ENCODE measurements at regions not wholly inside any gene's neighbourhood (a gene's known extent, or its start where the extent isn't known, plus 50 kb on each side); places are given as distances from the start of the nearest gene placed in this dataset.
A peak's percentile ranks its signal among the peaks of the same experiment; 100 is the strongest.
"Not testable (repeated sequence)": the region's sequence is repeated elsewhere in the genome, so short reads cannot be mapped to it uniquely, and the experiment has no call there.

- no peaks in the 10 kb centered on the region for H3K27me3 Mint-ChIP-seq
- no peak overlapping the region for H3K27ac Mint-ChIP-seq
- no peaks in the 10 kb centered on the region for H3K4me1 Mint-ChIP-seq
- no peaks in the 10 kb centered on the region for H3K36me3 Mint-ChIP-seq
- no peak overlapping the region for H3K4me3 Mint-ChIP-seq
- H3K9me3 Mint-ChIP-seq = no peaks in the 10 kb centered on the region
These were observed 214.1 kb downstream of the TFEC start for GRCh38 chr7:115816318-115816974.

DNA sequence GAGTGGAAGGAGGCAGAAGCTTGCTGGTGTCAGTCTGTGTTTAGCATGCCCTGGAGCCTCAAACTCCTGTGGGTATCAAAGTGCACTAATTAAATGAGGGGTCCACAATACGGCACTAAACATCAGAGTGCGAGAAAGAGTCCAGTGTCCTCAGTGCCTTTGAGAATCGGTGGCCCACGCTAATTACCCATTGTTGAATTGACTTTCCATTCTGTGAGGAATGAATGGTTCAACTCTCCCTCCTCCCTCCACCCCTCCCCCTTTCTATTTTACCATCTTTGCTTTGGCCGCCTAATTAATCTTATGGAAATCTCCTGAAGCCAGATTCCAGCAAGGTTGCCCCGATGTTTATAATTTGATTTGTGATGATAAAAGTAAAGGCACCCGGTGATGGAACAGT, 217.8 kb downstream of the TFEC start:
- Mint-ChIP-seq H3K36me3 (no peaks in the 10 kb centered on the region), H3K27me3 (no peaks in the 10 kb centered on the region), H3K27ac (no peak overlapping the region), H3K9me3 (no peaks in the 10 kb centered on the region), H3K4me1 (no peaks in the 10 kb centered on the region), H3K4me3 (no peak overlapping the region)

DNA sequence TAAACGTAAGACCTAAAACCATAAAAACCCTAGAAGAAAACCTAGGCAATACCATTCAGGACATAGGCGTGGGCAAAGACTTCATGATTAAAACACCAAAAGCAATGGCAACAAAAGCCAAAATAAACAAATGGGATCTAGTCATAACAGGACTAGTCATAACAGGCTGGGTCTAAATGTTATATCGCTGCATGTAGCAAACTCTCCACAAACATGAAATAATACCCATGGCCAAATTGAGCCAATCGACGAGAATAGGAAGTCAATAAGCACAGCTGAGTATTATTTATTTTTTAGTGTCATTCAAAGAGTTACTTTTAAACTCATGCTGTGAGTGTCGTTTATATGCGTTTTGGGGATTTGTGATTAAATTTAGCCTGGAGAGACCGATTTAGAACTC, 225.1 kb downstream of the TFEC start:
- Mint-ChIP-seq H3K36me3 (no peaks in the 10 kb centered on the region), H3K9me3 (no peaks in the 10 kb centered on the region), H3K4me3 (no peak overlapping the region), H3K27me3 (no peaks in the 10 kb centered on the region), H3K27ac (no peak overlapping the region), H3K4me1 (no peaks in the 10 kb centered on the region)

GRCh38 chr7:115802415-115802814, 228.1 kb downstream of the TFEC start:
- no peaks in the 10 kb centered on the region for H3K36me3 Mint-ChIP-seq

DNA sequence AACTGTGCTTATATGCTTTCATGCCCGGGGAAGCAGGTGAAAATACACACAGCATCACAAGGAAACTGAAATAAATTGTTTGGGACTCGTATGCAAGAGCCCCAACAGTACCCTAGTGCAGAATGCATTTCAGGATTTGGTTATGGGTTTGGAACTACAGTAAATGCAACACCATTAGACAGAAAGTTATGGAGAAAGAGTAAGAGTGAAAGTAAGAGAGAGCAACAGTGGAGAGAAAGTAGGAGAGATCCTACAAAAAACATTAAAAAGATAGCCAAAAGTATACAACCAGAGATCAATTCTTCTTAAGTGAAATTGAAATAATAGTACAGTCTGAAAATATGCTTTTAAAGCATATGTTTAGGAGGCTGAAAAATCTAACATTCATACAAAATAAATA, 231.1 kb downstream of the TFEC start:
- H3K27me3 Mint-ChIP-seq = no peaks in the 10 kb centered on the region
- H3K9me3 Mint-ChIP-seq = no peaks in the 10 kb centered on the region
- no peaks in the 10 kb centered on the region for H3K36me3 Mint-ChIP-seq
- H3K4me3 Mint-ChIP-seq = no peak overlapping the region
- H3K4me1 Mint-ChIP-seq = no peaks in the 10 kb centered on the region
- H3K27ac Mint-ChIP-seq = no peak overlapping the region

More at GRCh38 chr7:115802415-115802814, 228.1 kb downstream of the TFEC start:
- no peaks in the 10 kb centered on the region for H3K9me3 Mint-ChIP-seq
- H3K27me3 Mint-ChIP-seq = no peaks in the 10 kb centered on the region
- H3K27ac Mint-ChIP-seq = no peak overlapping the region
- H3K4me3 Mint-ChIP-seq = no peak overlapping the region
- no peaks in the 10 kb centered on the region for H3K4me1 Mint-ChIP-seq

GRCh38 chr7:115793958-115794702, 236.4 kb downstream of the TFEC start:
- Mint-ChIP-seq H3K27me3 (no peaks in the 10 kb centered on the region), H3K4me3 (no peak overlapping the region), H3K9me3 (no peaks in the 10 kb centered on the region), H3K27ac (no peak overlapping the region), H3K36me3 (no peaks in the 10 kb centered on the region), H3K4me1 (no peaks in the 10 kb centered on the region)

DNA sequence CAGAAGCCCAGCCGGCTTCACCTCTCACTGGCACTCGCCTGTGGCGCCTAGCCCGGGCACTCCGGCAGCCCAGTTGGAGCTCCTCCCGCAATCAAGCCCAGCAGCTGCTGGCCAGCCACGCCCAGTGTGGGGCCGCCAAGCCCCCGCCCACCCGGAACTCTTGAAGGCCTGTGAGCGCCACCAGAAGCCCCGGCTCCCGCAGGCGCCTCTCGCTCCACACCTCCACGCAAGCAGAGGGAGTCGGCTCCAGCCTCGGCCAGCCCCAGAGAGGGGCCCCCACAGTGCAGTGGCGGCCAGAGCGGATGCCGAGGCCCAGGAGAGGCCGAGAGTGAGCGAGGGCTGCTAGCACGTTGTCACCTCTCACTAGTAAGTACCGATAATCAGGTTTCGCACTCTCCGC, 240.7 kb downstream of the TFEC start:
- H3K36me3 Mint-ChIP-seq = no peaks in the 10 kb centered on the region
- no peaks in the 10 kb centered on the region for H3K9me3 Mint-ChIP-seq
- H3K27ac Mint-ChIP-seq = no peak overlapping the region
- H3K4me3 Mint-ChIP-seq = no peak overlapping the region
- H3K4me1 Mint-ChIP-seq = no peaks in the 10 kb centered on the region
- no peaks in the 10 kb centered on the region for H3K27me3 Mint-ChIP-seq

- H3K27me3 Mint-ChIP-seq, H3K4me3 Mint-ChIP-seq, H3K36me3 Mint-ChIP-seq, H3K9me3 Mint-ChIP-seq, H3K4me1 Mint-ChIP-seq, H3K27ac Mint-ChIP-seq: not testable (repeated sequence)
These were observed 241.1 kb downstream of the TFEC start for GRCh38 chr7:115789473-115789872.

DNA sequence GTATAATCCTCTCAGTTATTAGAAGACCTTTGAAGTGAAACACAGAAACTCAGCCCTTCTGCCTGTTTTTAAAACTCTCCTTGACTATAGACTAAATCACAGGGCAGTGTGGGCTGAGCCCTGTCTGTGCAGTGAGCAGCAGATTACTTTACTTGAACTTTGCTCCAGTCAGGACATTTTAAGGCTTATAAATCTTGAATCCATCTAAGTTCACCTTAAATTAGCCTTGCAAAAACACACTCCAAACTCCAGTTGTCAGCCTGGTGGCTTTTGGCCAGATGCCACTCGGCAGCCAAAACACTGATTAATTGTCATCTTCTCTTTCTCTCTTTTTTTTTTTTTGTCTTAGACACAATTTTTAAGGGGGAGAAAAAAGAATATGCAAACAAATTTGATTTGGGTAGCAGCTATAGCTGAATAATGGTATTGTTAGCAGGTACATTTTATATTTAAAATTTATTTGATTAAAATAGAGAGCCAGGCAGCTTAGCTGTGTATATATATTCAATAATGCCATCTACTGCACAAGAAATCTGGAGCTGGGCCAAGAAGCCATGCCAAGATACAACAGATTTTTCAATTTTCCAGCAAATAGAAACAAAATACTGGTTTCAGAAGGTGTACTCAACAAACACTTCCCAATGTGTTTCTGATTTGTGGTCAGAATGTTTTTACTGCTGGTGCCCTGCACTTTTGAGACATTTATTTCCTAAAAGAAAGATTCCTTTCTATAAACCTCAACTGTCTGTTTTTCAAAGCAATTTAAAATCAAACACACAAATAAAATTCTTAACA, 247.7 kb downstream of the TFEC start:
- H3K4me1 Mint-ChIP-seq = no peaks in the 10 kb centered on the region
- H3K4me3 Mint-ChIP-seq = no peak overlapping the region
- peaks cover 4% of the 10 kb centered on the region for H3K9me3 Mint-ChIP-seq
- no peaks in the 10 kb centered on the region for H3K27me3 Mint-ChIP-seq
- H3K36me3 Mint-ChIP-seq = no peaks in the 10 kb centered on the region
- no peak overlapping the region for H3K27ac Mint-ChIP-seq

GRCh38 chr7:115779561-115779960, 251.0 kb downstream of the TFEC start:
- H3K9me3 Mint-ChIP-seq = peaks cover 4% of the 10 kb centered on the region
- H3K36me3 Mint-ChIP-seq = no peaks in the 10 kb centered on the region
- no peak overlapping the region for H3K4me3 Mint-ChIP-seq
- H3K4me1 Mint-ChIP-seq = no peaks in the 10 kb centered on the region
- H3K27ac Mint-ChIP-seq = no peak overlapping the region
- H3K27me3 Mint-ChIP-seq = no peaks in the 10 kb centered on the region

- no peak overlapping the region for H3K4me3 Mint-ChIP-seq
These were observed 254.6 kb downstream of the TFEC start for GRCh38 chr7:115775981-115776380.

GRCh38 chr7:115763347-115763746, 267.2 kb downstream of the TFEC start:
- no peaks in the 10 kb centered on the region for H3K27me3 Mint-ChIP-seq
- no peak overlapping the region for H3K4me3 Mint-ChIP-seq
- no peak overlapping the region for H3K27ac Mint-ChIP-seq
- H3K4me1 Mint-ChIP-seq = no peaks in the 10 kb centered on the region
- peaks cover under 1% of the 10 kb centered on the region for H3K9me3 Mint-ChIP-seq
- no peaks in the 10 kb centered on the region for H3K36me3 Mint-ChIP-seq

More at GRCh38 chr7:115775981-115776380, 254.6 kb downstream of the TFEC start:
- Mint-ChIP-seq H3K27me3 (no peaks in the 10 kb centered on the region), H3K27ac (no peak overlapping the region), H3K36me3 (no peaks in the 10 kb centered on the region), H3K4me1 (no peaks in the 10 kb centered on the region), H3K9me3 (peaks cover 4% of the 10 kb centered on the region)

- no peak overlapping the region for H3K4me3 Mint-ChIP-seq
- no peaks in the 10 kb centered on the region for H3K4me1 Mint-ChIP-seq
- peak overlapping the region; percentile 41 for H3K27ac Mint-ChIP-seq
- H3K27me3 Mint-ChIP-seq = no peaks in the 10 kb centered on the region
- H3K36me3 Mint-ChIP-seq = no peaks in the 10 kb centered on the region
- H3K9me3 Mint-ChIP-seq = peaks cover 4% of the 10 kb centered on the region
These were observed 272.5 kb downstream of the TFEC start for GRCh38 chr7:115758025-115758424.

DNA sequence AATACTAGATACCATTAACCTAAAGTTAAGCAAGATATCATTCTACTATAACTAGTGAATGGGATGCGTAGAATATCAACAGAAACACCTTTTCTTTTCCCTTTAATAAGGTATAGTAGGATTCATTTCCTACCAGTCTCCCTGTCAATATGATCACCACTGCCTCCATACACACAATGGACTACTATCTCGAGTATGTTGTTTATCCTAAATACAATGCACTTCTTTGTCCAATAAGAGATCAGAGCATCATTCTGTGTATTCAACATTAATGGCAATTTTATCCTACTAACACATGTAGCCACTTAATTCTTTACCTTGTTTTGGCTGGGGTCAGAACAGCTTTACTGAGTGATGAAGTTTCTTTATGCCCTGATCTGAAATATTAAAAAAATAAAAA, 276.3 kb downstream of the TFEC start:
- no peaks in the 10 kb centered on the region for H3K36me3 Mint-ChIP-seq
- no peaks in the 10 kb centered on the region for H3K27me3 Mint-ChIP-seq
- no peak overlapping the region for H3K4me3 Mint-ChIP-seq
- no peak overlapping the region for H3K27ac Mint-ChIP-seq
- no peaks in the 10 kb centered on the region for H3K4me1 Mint-ChIP-seq
- peaks cover 4% of the 10 kb centered on the region for H3K9me3 Mint-ChIP-seq

GRCh38 chr7:115749924-115750323, 280.6 kb downstream of the TFEC start:
- Mint-ChIP-seq H3K4me1 (no peaks in the 10 kb centered on the region), H3K27ac (no peak overlapping the region), H3K4me3 (no peak overlapping the region), H3K27me3 (no peaks in the 10 kb centered on the region), H3K9me3 (no peaks in the 10 kb centered on the region), H3K36me3 (no peaks in the 10 kb centered on the region)

DNA sequence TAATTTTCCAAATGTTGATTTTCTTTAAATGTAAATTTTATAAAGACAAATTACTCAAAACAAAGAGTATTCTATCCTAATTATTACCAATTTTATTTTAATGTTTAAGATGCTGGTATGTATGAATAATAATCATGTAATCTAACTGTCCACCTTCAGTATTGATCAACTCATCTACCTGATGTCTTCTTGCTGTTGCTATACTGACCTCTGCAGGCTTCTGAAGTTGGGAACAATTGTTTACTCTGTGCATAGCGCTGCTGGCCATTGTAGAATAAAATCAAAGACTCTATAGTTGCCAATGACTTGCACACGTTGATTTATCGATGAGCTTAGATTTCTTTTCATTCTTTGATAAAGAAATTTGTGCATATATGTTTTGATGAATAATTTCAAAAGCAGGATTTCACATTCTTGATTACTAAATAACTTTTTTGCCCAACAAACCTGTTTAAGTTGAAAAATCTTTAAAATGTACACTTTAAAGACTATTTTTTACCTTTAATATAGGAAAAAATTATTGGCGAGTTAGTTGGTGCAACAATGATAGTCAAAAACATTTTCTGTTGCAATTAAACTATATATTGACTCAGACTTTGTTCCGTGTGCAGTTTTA, 282.3 kb downstream of the TFEC start:
- Mint-ChIP-seq H3K4me3 (no peak overlapping the region), H3K27me3 (no peaks in the 10 kb centered on the region), H3K4me1 (no peaks in the 10 kb centered on the region), H3K36me3 (no peaks in the 10 kb centered on the region), H3K27ac (no peak overlapping the region), H3K9me3 (no peaks in the 10 kb centered on the region)

Data from activated naive CD4-positive, alpha-beta T cell treated with anti-CD3 and anti-CD28 coated beads, Interleukin-2, amount 50 U/mL, for 24 hours (primary cell).